ENCODE measurements at regions not wholly inside any gene's neighbourhood (a gene's known extent, or its start where the extent isn't known, plus 50 kb on each side); places are given as distances from the start of the nearest gene placed in this dataset.

- no peak for TF ChIP-seq CUX1 (IDR thresholded peaks at IDR 0.05; ENCODE audit: insufficient replicate concordance, low read depth, low read length)
- TF ChIP-seq IKZF2 (IDR thresholded peaks at IDR 0.05), result no peak
- TF ChIP-seq WRNIP1 (IDR thresholded peaks at IDR 0.05; ENCODE audit: borderline replicate concordance, low read depth, low read length), result no peak
- no peak for TF ChIP-seq ZNF217 (IDR thresholded peaks at IDR 0.05)
- TF ChIP-seq ZNF207 (IDR thresholded peaks at IDR 0.05; ENCODE audit: borderline replicate concordance), result no peak
Measured at GRCh38 chr2:53114991-53115390, 652.6 kb upstream of the CHAC2 start (continued).

- intact Hi-C loops (cut with micrococcal nuclease; ENCODE audit: unreplicated experiment), result no loop called here
- WGBS (ENCODE audit: insufficient coverage, insufficient replicate concordance, low lambda C conversion rate, missing lambda C conversion rate), result 33% methylated on average over 2 of the region's 2 CpGs
- no peaks in the 10 kb centered on the region for H3K9me3 ChIP-seq (replicated peaks; ENCODE audit: control insufficient read depth, insufficient read depth, low read length)
- ChIA-PET POLR2A (no interaction called here), CTCF (no interaction called here), RAD21 (ENCODE audit: unreplicated experiment) (no interaction called here), SMC1A (ENCODE audit: uncharacterized antibody, unreplicated experiment) (no interaction called here)
- no peaks in the 10 kb centered on the region for H3K79me2 ChIP-seq (ENCODE audit: control insufficient read depth, insufficient read depth, low read length)
- in situ Hi-C loops (cut with MboI), result no loop called here
- no TSS peak for BruUV-seq (replicated peaks)
- H3K27me3 ChIP-seq (replicated peaks in 1 of 2; ENCODE audit: control insufficient read depth in 2 of 2, insufficient read depth in 2 of 2, low read length in 1 of 2), result no peaks in the 10 kb centered on the region
- FAIRE-seq (no peak), DNase-seq (ENCODE audit: low read depth, low spot score) (no peak), ATAC-seq (no peak)
- no peak overlapping the region for H3K4me2 ChIP-seq (ENCODE audit: control insufficient read depth, insufficient read depth)
- no peak overlapping the region for H2AFZ ChIP-seq (ENCODE audit: control insufficient read depth, low read depth, low read length)
- H3K4me3 ChIP-seq, result no peak overlapping the region
- TF ChIP-seq NFXL1 (IDR thresholded peaks at IDR 0.05; ENCODE audit: borderline replicate concordance), result no peak
- TF ChIP-seq CTCF (IDR thresholded peaks at IDR 0.05 in 2 of 3, conservative IDR thresholded peaks at IDR 0.05 in 1 of 3; ENCODE audit: control insufficient read depth in 2 of 3, extremely low read depth in 1 of 3, insufficient read depth in 1 of 3, low read depth in 3 of 3, low read length in 3 of 3), result no peak
- no peak for TF ChIP-seq LARP7 (IDR thresholded peaks at IDR 0.05)
- no peak for TF ChIP-seq POLR2AphosphoS2 (IDR thresholded peaks at IDR 0.05; ENCODE audit: low read depth, low read length)
- TF ChIP-seq JUNB (IDR thresholded peaks at IDR 0.05), result no peak
- no peak for TF ChIP-seq RUNX3 (IDR thresholded peaks at IDR 0.05; ENCODE audit: low read length)
- TF ChIP-seq SREBF2 (IDR thresholded peaks at IDR 0.05; ENCODE audit: low read length), result no peak
- TF ChIP-seq SMAD5 (IDR thresholded peaks at IDR 0.05; ENCODE audit: low read depth), result no peak
- TF ChIP-seq ZNF24 (IDR thresholded peaks at IDR 0.05), result no peak
- no peaks in the 10 kb centered on the region for H3K36me3 ChIP-seq (ENCODE audit: control insufficient read depth in 2 of 2, insufficient read depth in 2 of 2, low read length in 1 of 2)
- H3K27ac ChIP-seq (ENCODE audit: control insufficient read depth, insufficient read depth), result no peak overlapping the region
- H3K9ac ChIP-seq (ENCODE audit: control insufficient read depth, insufficient read depth, low read length), result no peak overlapping the region
- H4K20me1 ChIP-seq (ENCODE audit: control insufficient read depth, insufficient read depth), result no peaks in the 10 kb centered on the region
- no peaks in the 10 kb centered on the region for H3K4me1 ChIP-seq (ENCODE audit: control insufficient read depth, insufficient read depth, low read length)
Measured at GRCh38 chr2:53114582-53114981, 653.0 kb upstream of the CHAC2 start.
